ENCODE measurements at regions not wholly inside any gene's neighbourhood (a gene's known extent, or its start where the extent isn't known, plus 50 kb on each side); places are given as distances from the start of the nearest gene placed in this dataset.

GRCh38 chr2:226524381-226524843 lies 275.2 kb downstream of the IRS1 start:
- 81% methylated on average over 2 of the region's 2 CpGs for WGBS (ENCODE audit: low lambda C conversion rate)
- H2AFZ ChIP-seq (ENCODE audit: low read length), result no peak overlapping the region
- DNase-seq (ENCODE audit: low spot score) (peak; percentile 39), ATAC-seq (no peak), FAIRE-seq (no peak)
- no peaks in the 10 kb centered on the region for H3K27me3 ChIP-seq (ENCODE audit: control insufficient read depth in 1 of 2, insufficient read depth in 2 of 2, low read length in 2 of 2)
- peaks cover 9% of the 10 kb centered on the region; the same call in 1 of the 2 replicates for H3K4me1 ChIP-seq (ENCODE audit: insufficient read depth, low read length)
- 0 out of 2 replicates have a peak, but pooled peaks have one; percentile 7 for TF ChIP-seq ARID5B (CRISPR knock-in tag; IDR thresholded peaks at IDR 0.05)
- no peak for TF ChIP-seq ZNF598 (CRISPR knock-in tag; IDR thresholded peaks at IDR 0.05; ENCODE audit: borderline replicate concordance)
- TF ChIP-seq, protein P1, sequence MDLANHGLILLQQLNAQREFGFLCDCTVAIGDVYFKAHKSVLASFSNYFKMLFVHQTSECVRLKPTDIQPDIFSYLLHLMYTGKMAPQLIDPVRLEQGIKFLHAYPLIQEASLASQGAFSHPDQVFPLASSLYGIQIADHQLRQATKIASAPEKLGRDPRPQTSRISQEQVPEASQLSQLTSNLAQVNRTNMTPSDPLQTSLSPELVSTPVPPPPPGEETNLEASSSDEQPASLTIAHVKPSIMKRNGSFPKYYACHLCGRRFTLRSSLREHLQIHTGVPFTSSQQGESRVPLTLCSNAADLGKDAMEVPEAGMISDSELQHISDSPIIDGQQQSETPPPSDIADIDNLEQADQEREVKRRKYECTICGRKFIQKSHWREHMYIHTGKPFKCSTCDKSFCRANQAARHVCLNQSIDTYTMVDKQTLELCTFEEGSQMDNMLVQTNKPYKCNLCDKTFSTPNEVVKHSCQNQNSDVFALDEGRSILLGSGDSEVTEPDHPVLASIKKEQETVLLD (CRISPR knock-in tag; IDR thresholded peaks at IDR 0.05; ENCODE audit: low read depth), result no peak
- TF ChIP-seq ZNF740 (CRISPR knock-in tag; IDR thresholded peaks at IDR 0.05), result no peak
- TF ChIP-seq CEBPB (IDR thresholded peaks at IDR 0.05; ENCODE audit: borderline replicate concordance, low read depth, low read length), result peak; percentile 72; the same call in 1 of the 2 replicates
- no peak for TF ChIP-seq DNMT3B (CRISPR knock-in tag; conservative IDR thresholded peaks at IDR 0.05)
- TF ChIP-seq SRF (IDR thresholded peaks at IDR 0.05; ENCODE audit: low read depth, low read length), result peak; percentile 73; the same call in 1 of the 2 replicates
- TF ChIP-seq ATF7 (IDR thresholded peaks at IDR 0.05), result peak; percentile 79
- no peak for TF ChIP-seq ATF7 (CRISPR knock-in tag; IDR thresholded peaks at IDR 0.05)
- TF ChIP-seq RELA (CRISPR knock-in tag; IDR thresholded peaks at IDR 0.05), result no peak
- TF ChIP-seq FOSL1 (CRISPR knock-in tag; IDR thresholded peaks at IDR 0.05; ENCODE audit: borderline replicate concordance), result no peak
- TF ChIP-seq GATAD1 (CRISPR knock-in tag; IDR thresholded peaks at IDR 0.05), result 0 out of 2 replicates have a peak, but pooled peaks have one; percentile 5
- TF ChIP-seq, protein P2, sequence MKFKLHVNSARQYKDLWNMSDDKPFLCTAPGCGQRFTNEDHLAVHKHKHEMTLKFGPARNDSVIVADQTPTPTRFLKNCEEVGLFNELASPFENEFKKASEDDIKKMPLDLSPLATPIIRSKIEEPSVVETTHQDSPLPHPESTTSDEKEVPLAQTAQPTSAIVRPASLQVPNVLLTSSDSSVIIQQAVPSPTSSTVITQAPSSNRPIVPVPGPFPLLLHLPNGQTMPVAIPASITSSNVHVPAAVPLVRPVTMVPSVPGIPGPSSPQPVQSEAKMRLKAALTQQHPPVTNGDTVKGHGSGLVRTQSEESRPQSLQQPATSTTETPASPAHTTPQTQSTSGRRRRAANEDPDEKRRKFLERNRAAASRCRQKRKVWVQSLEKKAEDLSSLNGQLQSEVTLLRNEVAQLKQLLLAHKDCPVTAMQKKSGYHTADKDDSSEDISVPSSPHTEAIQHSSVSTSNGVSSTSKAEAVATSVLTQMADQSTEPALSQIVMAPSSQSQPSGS (CRISPR knock-in tag; IDR thresholded peaks at IDR 0.05), result 0 out of 2 replicates have a peak, but pooled peaks have one; percentile 14
- in situ Hi-C loops (cut with HindIII; ENCODE audit: extremely low pct_ligation_motif_present, low pct_unique_long_range_greater_than_20kb), result no loop called here
- H4K20me1 ChIP-seq (ENCODE audit: insufficient read depth, low read length), result no peaks in the 10 kb centered on the region
- H3K36me3 ChIP-seq (replicated peaks in 1 of 2; ENCODE audit: control insufficient read depth in 1 of 2, insufficient read depth in 2 of 2, low read length in 2 of 2), result no peaks in the 10 kb centered on the region
- POLR2A ChIA-PET, result interaction anchor here (0.8 kb wide), 1 partner anchor 275 kb away, joined by 3 read pairs; no protein-coding TSS in a partner anchor
- peaks cover 7% of the 10 kb centered on the region; the same call in 1 of the 2 replicates for H3K9me3 ChIP-seq (ENCODE audit: low read length)
- no peak overlapping the region for H3K4me3 ChIP-seq (replicated peaks in 1 of 3; ENCODE audit: insufficient read depth in 1 of 3, low read depth in 2 of 3, low read length in 3 of 3)
- H3K4me2 ChIP-seq (ENCODE audit: low read depth, low read length), result no peak overlapping the region
- no peak overlapping the region for H3K9ac ChIP-seq (ENCODE audit: insufficient read depth, low read depth, low read length)
- CTCF ChIA-PET (ENCODE audit: low intra/inter-chr PET ratio, low total read pairs), result no interaction called here
- H3K27ac ChIP-seq (ENCODE audit: extremely low read length, insufficient read depth, low read length), result no peak overlapping the region
- H3K79me2 ChIP-seq (ENCODE audit: insufficient read depth, low read length), result no peaks in the 10 kb centered on the region
- intact Hi-C loops (cut with micrococcal nuclease; ENCODE audit: unreplicated experiment), result no loop called here
- BruUV-seq (replicated peaks), result no TSS peak
